ENCODE measurements at regions not wholly inside any gene's neighbourhood (a gene's known extent, or its start where the extent isn't known, plus 50 kb on each side); places are given as distances from the start of the nearest gene placed in this dataset.

GRCh38 chr6:119497988-119498727 lies 148.6 kb upstream of the MAN1A1 start:
- no peaks in the 10 kb centered on the region for H3F3A ChIP-seq (ENCODE audit: insufficient read depth, low read length, poor library complexity, severe bottlenecking)
- H3K79me2 ChIP-seq (replicated peaks; ENCODE audit: insufficient read depth, low read length), result no peaks in the 10 kb centered on the region
- no peaks in the 10 kb centered on the region for H4K20me1 ChIP-seq (ENCODE audit: insufficient read depth)
- H3K36me3 ChIP-seq (ENCODE audit: insufficient read depth, low read length), result no peaks in the 10 kb centered on the region
- no peak overlapping the region for H3K27ac ChIP-seq (ENCODE audit: low read length)
- no peaks in the 10 kb centered on the region for H3K9me2 ChIP-seq (ENCODE audit: insufficient read depth, low read length)
- no peak overlapping the region for H2AFZ ChIP-seq (ENCODE audit: low read depth, low read length)
- TF ChIP-seq, protein P1, sequence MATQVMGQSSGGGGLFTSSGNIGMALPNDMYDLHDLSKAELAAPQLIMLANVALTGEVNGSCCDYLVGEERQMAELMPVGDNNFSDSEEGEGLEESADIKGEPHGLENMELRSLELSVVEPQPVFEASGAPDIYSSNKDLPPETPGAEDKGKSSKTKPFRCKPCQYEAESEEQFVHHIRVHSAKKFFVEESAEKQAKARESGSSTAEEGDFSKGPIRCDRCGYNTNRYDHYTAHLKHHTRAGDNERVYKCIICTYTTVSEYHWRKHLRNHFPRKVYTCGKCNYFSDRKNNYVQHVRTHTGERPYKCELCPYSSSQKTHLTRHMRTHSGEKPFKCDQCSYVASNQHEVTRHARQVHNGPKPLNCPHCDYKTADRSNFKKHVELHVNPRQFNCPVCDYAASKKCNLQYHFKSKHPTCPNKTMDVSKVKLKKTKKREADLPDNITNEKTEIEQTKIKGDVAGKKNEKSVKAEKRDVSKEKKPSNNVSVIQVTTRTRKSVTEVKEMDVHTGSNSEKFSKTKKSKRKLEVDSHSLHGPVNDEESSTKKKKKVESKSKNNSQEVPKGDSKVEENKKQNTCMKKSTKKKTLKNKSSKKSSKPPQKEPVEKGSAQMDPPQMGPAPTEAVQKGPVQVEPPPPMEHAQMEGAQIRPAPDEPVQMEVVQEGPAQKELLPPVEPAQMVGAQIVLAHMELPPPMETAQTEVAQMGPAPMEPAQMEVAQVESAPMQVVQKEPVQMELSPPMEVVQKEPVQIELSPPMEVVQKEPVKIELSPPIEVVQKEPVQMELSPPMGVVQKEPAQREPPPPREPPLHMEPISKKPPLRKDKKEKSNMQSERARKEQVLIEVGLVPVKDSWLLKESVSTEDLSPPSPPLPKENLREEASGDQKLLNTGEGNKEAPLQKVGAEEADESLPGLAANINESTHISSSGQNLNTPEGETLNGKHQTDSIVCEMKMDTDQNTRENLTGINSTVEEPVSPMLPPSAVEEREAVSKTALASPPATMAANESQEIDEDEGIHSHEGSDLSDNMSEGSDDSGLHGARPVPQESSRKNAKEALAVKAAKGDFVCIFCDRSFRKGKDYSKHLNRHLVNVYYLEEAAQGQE (IDR thresholded peaks at IDR 0.05; ENCODE audit: borderline replicate concordance), result no peak
- TF ChIP-seq, protein P2, sequence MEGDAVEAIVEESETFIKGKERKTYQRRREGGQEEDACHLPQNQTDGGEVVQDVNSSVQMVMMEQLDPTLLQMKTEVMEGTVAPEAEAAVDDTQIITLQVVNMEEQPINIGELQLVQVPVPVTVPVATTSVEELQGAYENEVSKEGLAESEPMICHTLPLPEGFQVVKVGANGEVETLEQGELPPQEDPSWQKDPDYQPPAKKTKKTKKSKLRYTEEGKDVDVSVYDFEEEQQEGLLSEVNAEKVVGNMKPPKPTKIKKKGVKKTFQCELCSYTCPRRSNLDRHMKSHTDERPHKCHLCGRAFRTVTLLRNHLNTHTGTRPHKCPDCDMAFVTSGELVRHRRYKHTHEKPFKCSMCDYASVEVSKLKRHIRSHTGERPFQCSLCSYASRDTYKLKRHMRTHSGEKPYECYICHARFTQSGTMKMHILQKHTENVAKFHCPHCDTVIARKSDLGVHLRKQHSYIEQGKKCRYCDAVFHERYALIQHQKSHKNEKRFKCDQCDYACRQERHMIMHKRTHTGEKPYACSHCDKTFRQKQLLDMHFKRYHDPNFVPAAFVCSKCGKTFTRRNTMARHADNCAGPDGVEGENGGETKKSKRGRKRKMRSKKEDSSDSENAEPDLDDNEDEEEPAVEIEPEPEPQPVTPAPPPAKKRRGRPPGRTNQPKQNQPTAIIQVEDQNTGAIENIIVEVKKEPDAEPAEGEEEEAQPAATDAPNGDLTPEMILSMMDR (IDR thresholded peaks at IDR 0.05; ENCODE audit: poor library complexity, severe bottlenecking), result no peak
- TF ChIP-seq EP300 (conservative IDR thresholded peaks at IDR 0.05; ENCODE audit: poor library complexity, severe bottlenecking), result no peak
- TF ChIP-seq POLR2AphosphoS5 (IDR thresholded peaks at IDR 0.05), result no peak
- TF ChIP-seq EZH2 (IDR thresholded peaks at IDR 0.05; ENCODE audit: borderline replicate concordance, insufficient read depth, low read length, poor library complexity, severe bottlenecking), result no peak
- TF ChIP-seq RAD21 (conservative IDR thresholded peaks at IDR 0.05), result no peak
- TF ChIP-seq TAF1 (IDR thresholded peaks at IDR 0.05; ENCODE audit: low read depth), result no peak
- TF ChIP-seq SMC3 (conservative IDR thresholded peaks at IDR 0.05; ENCODE audit: poor library complexity), result no peak
- no peak for TF ChIP-seq MXI1 (conservative IDR thresholded peaks at IDR 0.05; ENCODE audit: poor library complexity, severe bottlenecking)
- no peaks in the 10 kb centered on the region for H3K27me3 ChIP-seq (ENCODE audit: insufficient read depth, low read depth, low read length)
- no peaks in the 10 kb centered on the region for H3K9me3 ChIP-seq (ENCODE audit: low read length)
- no peak overlapping the region for H3K4me2 ChIP-seq (ENCODE audit: low read length)
- no peak overlapping the region for H3K4me3 ChIP-seq (ENCODE audit: low read length)
- no peak overlapping the region for H3K9ac ChIP-seq (ENCODE audit: low read length)

- no peak overlapping the region for H3K27ac ChIP-seq (ENCODE audit: low read length)
- H3K9me3 ChIP-seq (ENCODE audit: low read length), result no peaks in the 10 kb centered on the region
- H2AFZ ChIP-seq (ENCODE audit: low read depth, low read length), result no peak overlapping the region
- H3K9me2 ChIP-seq (ENCODE audit: insufficient read depth, low read length), result no peaks in the 10 kb centered on the region
- H3K36me3 ChIP-seq (ENCODE audit: insufficient read depth, low read length), result no peaks in the 10 kb centered on the region
- H4K20me1 ChIP-seq (ENCODE audit: insufficient read depth), result no peaks in the 10 kb centered on the region
- no peak overlapping the region for H3K4me2 ChIP-seq (ENCODE audit: low read length)
- no peaks in the 10 kb centered on the region for H3K27me3 ChIP-seq (ENCODE audit: insufficient read depth, low read depth, low read length)
- no peak overlapping the region for H3K9ac ChIP-seq (ENCODE audit: low read length)
- no peaks in the 10 kb centered on the region for H3K79me2 ChIP-seq (replicated peaks; ENCODE audit: insufficient read depth, low read length)
- H3F3A ChIP-seq (ENCODE audit: insufficient read depth, low read length, poor library complexity, severe bottlenecking), result no peaks in the 10 kb centered on the region
- H3K4me3 ChIP-seq (ENCODE audit: low read length), result no peak overlapping the region
- TF ChIP-seq SMC3 (conservative IDR thresholded peaks at IDR 0.05; ENCODE audit: poor library complexity), result no peak
- TF ChIP-seq EP300 (conservative IDR thresholded peaks at IDR 0.05; ENCODE audit: poor library complexity, severe bottlenecking), result no peak
- TF ChIP-seq MXI1 (conservative IDR thresholded peaks at IDR 0.05; ENCODE audit: poor library complexity, severe bottlenecking), result no peak
- no peak for TF ChIP-seq RAD21 (conservative IDR thresholded peaks at IDR 0.05)
- no peak for TF ChIP-seq POLR2AphosphoS5 (IDR thresholded peaks at IDR 0.05)
- TF ChIP-seq TAF1 (IDR thresholded peaks at IDR 0.05; ENCODE audit: low read depth), result no peak
- TF ChIP-seq, protein P2 (IDR thresholded peaks at IDR 0.05; ENCODE audit: poor library complexity, severe bottlenecking), result no peak
- TF ChIP-seq EZH2 (IDR thresholded peaks at IDR 0.05; ENCODE audit: borderline replicate concordance, insufficient read depth, low read length, poor library complexity, severe bottlenecking), result no peak
- TF ChIP-seq, protein P1 (IDR thresholded peaks at IDR 0.05; ENCODE audit: borderline replicate concordance), result no peak
Measured at GRCh38 chr6:119495230-119495683, 145.7 kb upstream of the MAN1A1 start.

Data from neural cell (in vitro differentiated cells).